Naive thymus-derived CD8-positive, alpha-beta T cell (primary cell): ENCODE measurements at regions not wholly inside any gene's neighbourhood (a gene's known extent, or its start where the extent isn't known, plus 50 kb on each side); places are given as distances from the start of the nearest gene placed in this dataset.

ENCODE experiments used
- ATAC-seq, 2 donors: fragments of 150-1000 bp; cut with Tn5 transposase in 1 of 2; sonication (Bioruptor Pico), chemical (Tn5 transposase) in 1 of 2; 1 replicate in 1 of 2; 2 replicates in 1 of 2; pipeline ENCODE4 v1.10.0; 2021; ENCODE audit warnings: mild to moderate bottlenecking in 2 of 2, moderate library complexity in 2 of 2
- POLR2A ChIA-PET: fragments of 350-600 bp; sonication (Branson Sonifier 250); formaldehyde crosslinking; loops from one replicate; lab custom pipeline; 2021; ENCODE audit warnings: antibody characterized with exemption; lab: Charles Lee
- DNase-seq, 10 donors: peaks; one replicate each; pipeline versions ENCODE4 v3.0.0 to v3.0.0-alpha.2; 2020 to 2022
- H3K27ac Mint-ChIP-seq, 10 donors: one replicate each; pipeline ENCODE4 v1.8.0; 2020 to 2022; ENCODE audit warnings: mild to moderate bottlenecking in 10 of 10, mixed read lengths in 10 of 10, moderate library complexity in 4 of 10, inconsistent platforms in 1 of 10
- H3K27me3 Mint-ChIP-seq, 5 donors: one replicate each; pipeline ENCODE4 v1.8.0; 2021 to 2022; ENCODE audit warnings: mixed read lengths in 5 of 5
- H3K36me3 Mint-ChIP-seq, 3 donors: one replicate each; pipeline ENCODE4 v1.8.0; 2020 to 2022; ENCODE audit warnings: mixed read lengths in 3 of 3, mild to moderate bottlenecking in 2 of 3, inconsistent platforms in 1 of 3
- H3K4me1 Mint-ChIP-seq, 4 donors: one replicate each; pipeline ENCODE4 v1.8.0; 2021 to 2022; ENCODE audit warnings: mixed read lengths in 4 of 4
- H3K4me3 Mint-ChIP-seq, 10 donors: one replicate each; pipeline ENCODE4 v1.8.0; 2020 to 2022; ENCODE audit warnings: mild to moderate bottlenecking in 10 of 10, mixed read lengths in 10 of 10, moderate library complexity in 6 of 10, inconsistent platforms in 1 of 10
- H3K9me3 Mint-ChIP-seq, 9 donors: one replicate each; pipeline ENCODE4 v1.8.0; 2020 to 2022; ENCODE audit warnings: mixed read lengths in 9 of 9, mild to moderate bottlenecking in 3 of 9, inconsistent platforms in 1 of 9, moderate library complexity in 1 of 9

DNA sequence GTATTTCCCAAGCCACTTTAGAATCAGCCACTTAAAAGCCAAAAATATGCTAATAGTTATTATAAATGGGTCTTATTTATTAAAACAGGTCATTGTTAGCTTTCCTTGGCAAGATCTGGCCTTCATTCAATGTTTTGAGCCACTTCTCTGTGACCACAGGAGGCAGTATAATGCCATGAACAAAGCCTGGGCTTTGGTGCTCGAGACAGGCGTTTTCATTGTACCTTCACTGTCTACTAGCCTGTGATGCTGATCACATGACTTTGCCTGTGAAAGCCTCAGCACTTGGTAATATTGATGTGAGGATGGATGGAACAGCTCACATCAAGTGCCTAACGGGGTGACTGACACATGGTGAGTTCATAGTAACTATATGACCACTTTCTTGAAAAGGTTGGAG lies 217.0 kb downstream of the RWDD3 start:
- DNase-seq, result no peak
- Mint-ChIP-seq H3K36me3 (peaks cover 0 to 4% (median 0%) of the 10 kb centered on the region in 3 donors), H3K27ac (no peak overlapping the region), H3K27me3 (peaks cover 0 to 9% (median 7%) of the 10 kb centered on the region in 5 donors), H3K4me1 (no peaks in the 10 kb centered on the region), H3K4me3 (no peak overlapping the region), H3K9me3 (peaks cover 0 to 43% (median 8%) of the 10 kb centered on the region in 9 donors)
- ATAC-seq, result no peak
- POLR2A ChIA-PET, result no interaction called here

DNA sequence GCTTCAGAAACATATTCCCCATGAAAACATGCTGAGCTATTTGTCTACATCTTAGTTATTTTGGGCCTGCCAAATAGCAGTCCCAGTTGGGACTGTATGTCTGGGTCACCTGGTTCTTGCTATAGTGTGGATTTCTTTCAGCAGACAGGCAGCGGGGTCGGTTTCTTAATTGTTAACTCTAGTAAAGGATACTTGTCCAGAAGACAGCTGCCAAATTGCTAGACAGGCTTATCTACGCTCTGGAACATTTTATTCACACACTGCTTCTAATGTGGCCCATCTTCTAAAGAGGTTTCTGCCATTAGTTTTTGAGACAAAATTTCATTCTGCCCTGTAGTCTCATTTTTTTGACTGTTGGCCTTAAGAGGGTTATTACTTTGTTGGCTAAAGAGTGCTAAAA lies 217.9 kb downstream of the RWDD3 start:
- H3K27me3 Mint-ChIP-seq, result peaks cover 0 to 9% (median 7%) of the 10 kb centered on the region in 5 donors
- no peaks in the 10 kb centered on the region for H3K4me1 Mint-ChIP-seq
- no peak overlapping the region for H3K4me3 Mint-ChIP-seq
- no peak for ATAC-seq
- no peak for DNase-seq
- no peak overlapping the region for H3K27ac Mint-ChIP-seq
- POLR2A ChIA-PET, result no interaction called here
- peaks cover 0 to 46% (median 8%) of the 10 kb centered on the region in 9 donors for H3K9me3 Mint-ChIP-seq
- peaks cover 0 to 4% (median 0%) of the 10 kb centered on the region in 3 donors for H3K36me3 Mint-ChIP-seq

DNA sequence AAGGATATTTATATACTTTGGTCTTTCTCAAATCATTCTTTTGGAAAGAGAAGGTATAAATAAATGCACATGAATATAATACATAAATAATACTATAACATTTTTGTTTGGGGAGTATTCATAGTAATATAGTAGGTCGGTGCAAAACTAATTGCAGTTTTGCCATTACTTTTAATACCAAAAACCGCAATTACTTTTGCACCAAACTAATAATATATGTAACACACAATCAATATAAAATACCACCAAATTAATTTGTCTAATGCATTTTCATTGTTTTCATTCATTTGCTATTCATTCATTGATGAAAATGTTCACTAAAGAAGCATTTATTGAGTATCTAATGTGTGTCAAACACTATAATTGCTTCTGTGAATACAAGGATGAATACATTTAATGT lies 219.0 kb downstream of the RWDD3 start:
- Mint-ChIP-seq H3K36me3 (peaks cover 0 to 4% (median 0%) of the 10 kb centered on the region in 3 donors), H3K4me1 (no peaks in the 10 kb centered on the region), H3K27me3 (peaks cover 0 to 7% (median 2%) of the 10 kb centered on the region in 5 donors), H3K4me3 (no peak overlapping the region), H3K27ac (no peak overlapping the region), H3K9me3 (peaks cover 0 to 37% (median 6%) of the 10 kb centered on the region in 9 donors)
- ATAC-seq, result no peak
- no peak for DNase-seq
- POLR2A ChIA-PET, result no interaction called here

DNA sequence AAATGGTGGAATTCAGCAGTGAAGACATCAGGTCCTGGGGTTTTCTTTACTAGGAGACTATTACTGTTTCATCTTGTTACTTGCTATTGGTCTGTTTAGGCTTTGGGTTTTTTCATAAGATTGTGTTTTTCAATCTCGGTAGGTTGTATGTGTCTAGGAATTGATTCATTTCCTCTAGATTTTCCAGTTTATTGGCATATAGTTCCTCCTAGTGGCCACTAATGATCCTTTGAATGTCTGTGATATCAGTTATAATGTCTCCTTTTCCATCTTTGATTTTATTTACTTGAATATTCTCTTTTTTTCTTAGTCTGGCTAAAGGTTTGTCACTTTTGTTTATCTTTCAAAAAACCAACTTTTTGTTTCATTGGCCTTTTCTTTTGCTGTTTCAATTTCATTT lies 233.0 kb downstream of the RWDD3 start:
- no peaks in the 10 kb centered on the region for H3K4me1 Mint-ChIP-seq
- POLR2A ChIA-PET, result no interaction called here
- ATAC-seq (no peak), DNase-seq (no peak)
- peaks cover 0 to 39% (median 6%) of the 10 kb centered on the region in 9 donors for H3K9me3 Mint-ChIP-seq
- no peak overlapping the region for H3K4me3 Mint-ChIP-seq
- peaks cover 0 to 2% (median 0%) of the 10 kb centered on the region in 5 donors for H3K27me3 Mint-ChIP-seq
- H3K36me3 Mint-ChIP-seq, result peaks cover 0 to under 1% (median 0%) of the 10 kb centered on the region in 3 donors
- H3K27ac Mint-ChIP-seq, result no peak overlapping the region

DNA sequence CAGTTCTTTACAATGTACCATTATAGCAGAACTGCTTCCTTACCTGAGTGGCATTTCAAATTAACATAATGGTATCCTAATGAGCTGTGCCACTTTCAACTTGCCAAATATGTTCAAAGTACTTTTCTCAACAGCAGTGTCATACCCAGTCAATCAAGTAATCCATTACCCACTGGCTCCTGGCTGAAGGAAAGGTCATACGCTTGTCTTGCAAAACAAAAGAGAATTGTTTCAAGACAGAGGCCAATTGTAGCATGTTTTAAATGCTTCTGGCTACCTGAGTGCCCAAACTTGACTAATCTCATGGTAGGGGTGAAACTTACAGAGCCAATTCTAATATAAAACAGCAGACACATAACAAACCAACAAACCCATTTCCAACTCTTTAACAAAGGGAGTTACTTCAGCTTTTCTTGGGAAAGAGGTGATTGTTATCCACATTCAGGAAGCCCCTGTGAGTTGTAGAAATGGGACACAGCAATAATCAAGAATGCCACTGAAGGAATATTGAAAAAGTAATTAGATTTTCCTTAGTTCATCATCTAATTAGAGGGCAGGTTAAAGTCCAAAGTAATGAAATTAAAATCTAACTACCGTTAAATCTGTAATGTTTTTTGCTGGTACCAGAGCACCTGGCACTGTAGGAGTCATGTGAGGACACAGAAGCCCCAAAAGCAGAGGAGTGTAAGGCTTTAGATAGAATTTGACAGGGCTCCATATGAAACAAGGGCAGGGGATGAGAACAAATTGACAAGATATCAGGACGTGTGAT lies 241.9 kb downstream of the RWDD3 start:
- Mint-ChIP-seq H3K4me3 (no peak overlapping the region), H3K27ac (no peak overlapping the region), H3K27me3 (peaks cover 0 to 12% (median 0%) of the 10 kb centered on the region in 5 donors), H3K9me3 (peaks cover 2 to 42% (median 9%) of the 10 kb centered on the region in 9 donors), H3K4me1 (no peaks in the 10 kb centered on the region), H3K36me3 (peaks cover 0 to 5% (median 2%) of the 10 kb centered on the region in 3 donors)
- no peak for ATAC-seq
- POLR2A ChIA-PET, result no interaction called here
- DNase-seq, result no peak

DNA sequence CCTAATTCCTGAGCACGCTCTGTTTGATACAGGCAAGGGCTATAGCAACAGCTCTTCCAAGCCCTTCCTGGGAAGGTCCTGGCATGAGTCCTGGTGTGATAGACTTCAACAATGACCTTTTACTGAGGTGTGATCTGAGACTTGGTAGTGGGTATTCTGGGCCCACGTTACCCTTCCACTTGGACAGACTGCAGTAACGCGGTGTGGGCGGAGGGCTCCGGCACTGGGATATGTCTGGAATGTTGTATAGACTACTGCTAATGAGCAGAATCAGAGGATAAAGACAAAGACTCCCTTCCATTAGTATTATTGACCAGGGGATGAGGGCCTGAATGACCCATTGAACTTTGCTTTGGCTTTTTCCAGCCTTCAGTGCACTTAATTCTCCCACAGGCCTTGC lies 262.3 kb downstream of the RWDD3 start:
- no peaks in the 10 kb centered on the region for H3K36me3 Mint-ChIP-seq
- no peak for ATAC-seq

DNA sequence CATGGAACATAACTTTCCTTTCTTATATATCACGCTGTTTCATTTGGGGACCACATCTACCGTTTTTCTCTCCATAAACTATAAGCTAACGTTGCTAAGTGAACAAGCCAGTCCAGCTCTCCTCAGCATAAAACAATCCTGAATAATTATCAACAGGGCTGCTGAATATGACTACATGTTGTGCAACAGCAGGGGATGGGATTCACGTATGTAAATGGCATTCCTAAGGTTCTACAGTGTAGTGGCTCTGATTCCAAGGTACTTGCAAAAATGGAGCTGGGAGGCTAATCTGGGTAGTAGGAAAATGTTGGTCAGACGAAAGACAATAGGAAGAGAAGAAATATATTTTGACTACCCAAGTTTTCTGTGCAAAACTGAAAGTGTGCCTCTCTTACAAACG lies 262.8 kb downstream of the RWDD3 start:
- POLR2A ChIA-PET, result no interaction called here
- ATAC-seq (no peak), DNase-seq (no peak)
- H3K36me3 Mint-ChIP-seq, result no peaks in the 10 kb centered on the region
- H3K27me3 Mint-ChIP-seq, result no peaks in the 10 kb centered on the region
- no peak overlapping the region for H3K4me3 Mint-ChIP-seq
- H3K9me3 Mint-ChIP-seq, result peaks cover 0 to 10% (median 0%) of the 10 kb centered on the region in 9 donors
- H3K4me1 Mint-ChIP-seq, result no peaks in the 10 kb centered on the region
- no peak overlapping the region for H3K27ac Mint-ChIP-seq

More for the DNA sequence above, 262.3 kb downstream of the RWDD3 start:
- no peak overlapping the region for H3K4me3 Mint-ChIP-seq
- DNase-seq, result no peak
- POLR2A ChIA-PET, result no interaction called here
- peaks cover 0 to 8% (median 0%) of the 10 kb centered on the region in 9 donors for H3K9me3 Mint-ChIP-seq
- no peak overlapping the region for H3K27ac Mint-ChIP-seq
- H3K27me3 Mint-ChIP-seq, result no peaks in the 10 kb centered on the region
- no peaks in the 10 kb centered on the region for H3K4me1 Mint-ChIP-seq

DNA sequence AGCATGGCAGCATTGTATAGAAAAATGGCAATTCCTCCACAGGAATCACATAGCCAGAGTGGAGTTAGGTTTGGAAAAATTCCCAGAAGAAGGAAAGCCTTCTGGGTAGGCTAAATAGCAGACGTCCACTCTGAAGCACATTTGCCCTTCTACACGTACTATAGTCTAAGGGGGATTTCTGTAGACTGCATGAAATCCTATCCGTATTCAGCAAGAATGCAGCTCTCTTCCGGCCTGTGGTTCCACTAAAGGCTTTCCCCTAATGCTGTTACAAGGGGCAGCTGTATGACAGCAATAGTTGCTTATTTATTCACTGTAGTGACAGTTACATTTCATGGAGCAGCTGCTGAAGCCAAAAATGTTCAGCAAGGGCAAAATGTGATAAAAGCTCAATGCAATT lies 263.6 kb downstream of the RWDD3 start:
- H3K27me3 Mint-ChIP-seq, result no peaks in the 10 kb centered on the region
- no peak overlapping the region for H3K4me3 Mint-ChIP-seq
- DNase-seq (no peak), ATAC-seq (no peak)
- H3K27ac Mint-ChIP-seq, result no peak overlapping the region
- H3K36me3 Mint-ChIP-seq, result no peaks in the 10 kb centered on the region
- POLR2A ChIA-PET, result interaction anchor here (0.7 kb wide), 1 partner anchor 25 kb away, joined by 3 read pairs; no protein-coding TSS in a partner anchor
- peaks cover 0 to 11% (median 0%) of the 10 kb centered on the region in 9 donors for H3K9me3 Mint-ChIP-seq
- H3K4me1 Mint-ChIP-seq, result no peaks in the 10 kb centered on the region

DNA sequence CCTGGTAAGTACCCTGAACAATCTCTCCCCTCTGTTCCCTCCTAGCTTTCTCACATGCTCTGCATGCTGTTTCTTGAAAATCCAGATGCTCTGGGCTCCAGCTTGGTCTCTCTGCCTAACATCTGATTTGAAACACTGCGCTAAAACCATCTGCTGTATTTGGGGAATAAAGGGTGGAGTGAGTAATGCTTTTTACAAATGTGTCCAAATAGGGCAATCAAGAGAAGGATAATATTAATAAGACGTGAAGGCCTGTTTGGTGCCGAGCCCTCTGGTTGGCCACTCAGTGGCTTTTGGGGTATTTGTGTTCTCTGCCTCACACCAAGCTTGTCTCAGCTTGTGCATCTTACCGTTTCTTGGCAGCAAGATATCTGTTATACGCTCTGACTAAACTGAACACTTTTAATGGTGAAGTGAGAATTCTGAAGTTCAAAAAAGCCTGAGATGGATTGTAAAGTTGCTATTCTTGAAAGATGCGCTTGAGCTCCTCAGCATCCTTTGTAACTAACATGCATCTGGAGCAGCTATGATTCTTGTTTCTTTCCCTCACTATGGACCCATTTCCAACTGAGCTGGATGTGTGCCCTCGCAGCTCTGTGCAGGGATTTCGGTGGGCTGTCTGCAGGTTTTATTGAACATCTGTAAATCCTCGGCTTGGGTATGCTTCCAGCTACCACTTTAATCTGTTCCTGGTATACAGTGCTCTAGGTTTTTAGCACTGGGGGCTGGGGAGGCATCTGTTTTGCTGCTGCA lies 269.4 kb downstream of the RWDD3 start:
- Mint-ChIP-seq H3K9me3 (peaks cover 0 to 9% (median 1%) of the 10 kb centered on the region in 9 donors), H3K36me3 (no peaks in the 10 kb centered on the region), H3K27me3 (no peaks in the 10 kb centered on the region), H3K27ac (no peak overlapping the region), H3K4me1 (no peaks in the 10 kb centered on the region), H3K4me3 (no peak overlapping the region)
- POLR2A ChIA-PET, result no interaction called here
- DNase-seq (no peak), ATAC-seq (no peak)

DNA sequence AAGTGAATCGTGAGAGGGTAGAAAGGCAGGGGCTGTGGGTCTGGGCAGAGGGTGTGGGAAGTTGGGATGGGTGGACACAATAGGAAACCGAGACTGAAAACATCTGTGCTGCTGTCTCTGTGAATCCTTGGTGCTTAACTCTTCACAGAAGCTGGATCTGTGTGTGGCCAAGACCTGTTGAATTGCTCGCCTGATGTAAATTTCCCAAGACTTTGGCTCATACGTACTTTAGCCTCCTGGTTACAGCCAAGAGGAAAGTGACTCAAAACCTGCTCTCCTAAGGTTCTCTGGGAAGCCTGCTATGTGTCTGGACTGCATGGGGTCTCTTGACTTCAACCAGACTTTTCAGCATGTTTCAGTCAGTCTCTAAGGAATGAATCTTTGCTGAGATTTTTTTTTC lies 270.3 kb downstream of the RWDD3 start:
- Mint-ChIP-seq H3K4me1 (no peaks in the 10 kb centered on the region), H3K27ac (no peak overlapping the region), H3K9me3 (peaks cover 0 to 9% (median 0%) of the 10 kb centered on the region in 9 donors), H3K27me3 (no peaks in the 10 kb centered on the region), H3K36me3 (no peaks in the 10 kb centered on the region), H3K4me3 (no peak overlapping the region)
- POLR2A ChIA-PET, result no interaction called here
- DNase-seq, result no peak
- no peak for ATAC-seq

DNA sequence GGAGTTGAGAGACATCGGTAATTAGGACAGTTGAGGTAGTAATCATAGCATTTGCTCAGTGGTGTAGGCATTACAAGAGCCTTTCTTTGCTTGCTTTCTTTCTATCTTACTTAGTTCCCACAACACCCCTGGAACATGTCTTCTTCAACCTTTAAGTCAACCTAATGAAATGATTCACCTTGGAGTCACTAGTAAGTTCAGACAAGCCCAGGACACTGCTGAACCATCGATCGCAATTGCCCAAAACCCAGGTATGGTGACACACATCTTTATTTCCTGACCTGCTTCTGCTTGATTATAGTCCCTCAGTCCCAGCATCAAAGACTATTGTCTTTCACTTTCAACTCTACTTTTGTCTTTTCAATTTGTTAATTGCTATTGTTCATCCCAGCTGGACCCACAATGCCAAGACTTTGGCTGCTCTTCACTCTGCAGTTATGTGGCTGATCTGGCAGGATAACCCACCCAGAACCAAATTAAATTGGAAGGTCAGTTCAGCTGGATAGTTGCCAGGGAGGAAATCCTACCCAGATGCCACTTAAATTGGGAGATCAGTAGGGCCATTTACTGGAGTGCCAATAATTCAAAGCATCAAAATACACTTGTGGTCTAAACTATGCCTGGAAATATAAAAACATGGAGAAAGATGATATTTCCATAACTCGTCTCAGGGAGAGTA lies 272.9 kb downstream of the RWDD3 start:
- H3K4me1 Mint-ChIP-seq, result no peaks in the 10 kb centered on the region
- POLR2A ChIA-PET, result no interaction called here
- H3K36me3 Mint-ChIP-seq, result no peaks in the 10 kb centered on the region
- no peak for DNase-seq
- peaks cover 0 to 11% (median 0%) of the 10 kb centered on the region in 9 donors for H3K9me3 Mint-ChIP-seq
- no peaks in the 10 kb centered on the region for H3K27me3 Mint-ChIP-seq
- no peak overlapping the region for H3K27ac Mint-ChIP-seq
- ATAC-seq, result no peak
- H3K4me3 Mint-ChIP-seq, result no peak overlapping the region

DNA sequence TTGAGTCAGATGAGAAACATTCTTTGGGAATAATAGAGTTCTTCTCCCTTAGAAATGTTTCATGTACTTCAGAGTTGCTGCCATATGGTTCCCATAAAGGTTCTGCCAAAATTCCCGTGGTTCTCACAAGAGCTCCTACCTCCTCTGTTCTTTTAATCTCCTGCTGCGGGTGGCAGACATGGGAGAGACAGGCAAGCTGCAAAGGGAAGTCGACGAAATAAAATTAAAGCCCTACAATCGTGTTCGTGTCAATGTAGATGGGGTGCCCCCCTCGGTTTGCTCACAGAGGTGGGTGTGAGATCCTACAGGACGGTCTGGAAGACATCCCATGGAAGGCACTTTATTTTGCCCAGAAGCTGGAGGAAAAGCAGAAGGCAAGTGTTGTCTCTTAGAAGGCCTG lies 276.0 kb downstream of the RWDD3 start:
- ATAC-seq (no peak), DNase-seq (no peak)
- Mint-ChIP-seq H3K9me3 (peaks cover 0 to 7% (median 2%) of the 10 kb centered on the region in 9 donors), H3K27me3 (no peaks in the 10 kb centered on the region), H3K36me3 (no peaks in the 10 kb centered on the region), H3K4me3 (no peak overlapping the region), H3K4me1 (no peaks in the 10 kb centered on the region), H3K27ac (no peak overlapping the region)
- POLR2A ChIA-PET, result no interaction called here

DNA sequence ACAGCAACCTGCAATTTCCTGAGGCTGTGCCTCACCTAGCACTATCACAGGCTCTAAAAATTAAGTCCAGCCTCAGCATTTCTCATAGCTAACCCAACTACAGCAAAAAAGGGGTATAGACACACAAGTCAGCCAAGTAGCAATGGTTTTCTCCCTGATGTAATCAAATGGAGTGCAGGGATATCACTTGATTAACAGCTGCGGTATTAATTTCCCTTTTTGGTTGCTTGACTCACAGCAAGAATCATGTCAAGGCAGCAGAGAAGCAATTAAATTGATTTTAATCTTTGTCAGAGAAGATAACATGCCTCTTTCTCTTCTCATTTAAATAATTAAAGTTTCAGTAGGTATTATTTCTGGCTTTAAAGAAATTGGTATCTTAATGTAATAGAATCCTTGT lies 278.9 kb downstream of the RWDD3 start:
- Mint-ChIP-seq H3K9me3 (peaks cover 0 to 7% (median 0%) of the 10 kb centered on the region in 9 donors), H3K4me3 (no peak overlapping the region), H3K4me1 (no peaks in the 10 kb centered on the region), H3K27ac (no peak overlapping the region), H3K27me3 (peaks cover 0 to 2% (median 0%) of the 10 kb centered on the region in 5 donors), H3K36me3 (no peaks in the 10 kb centered on the region)
- POLR2A ChIA-PET, result no interaction called here
- DNase-seq (no peak), ATAC-seq (no peak)
